ENCODE measurements at regions not wholly inside any gene's neighbourhood (a gene's known extent, or its start where the extent isn't known, plus 50 kb on each side); places are given as distances from the start of the nearest gene placed in this dataset.

DNA sequence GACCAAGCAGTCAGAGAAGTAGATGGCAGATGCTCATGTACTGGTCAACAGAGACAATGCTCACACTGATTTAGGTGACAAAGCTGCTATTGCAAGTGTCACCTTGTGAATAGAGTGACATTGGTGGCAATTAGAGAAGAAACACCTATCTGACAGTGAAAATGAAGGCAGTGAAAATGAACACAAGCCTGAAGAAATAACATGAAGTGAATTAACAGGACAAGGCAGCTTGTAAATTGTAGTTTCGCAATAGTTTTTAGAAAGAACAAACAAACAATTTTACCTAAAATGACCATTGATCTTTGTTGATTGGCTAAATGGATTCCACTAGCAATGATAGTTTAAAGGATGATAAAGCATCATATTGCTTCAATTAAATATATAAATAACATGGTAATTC, 1389.5 kb downstream of the PLA2G4A start:
- TF ChIP-seq, protein P1, sequence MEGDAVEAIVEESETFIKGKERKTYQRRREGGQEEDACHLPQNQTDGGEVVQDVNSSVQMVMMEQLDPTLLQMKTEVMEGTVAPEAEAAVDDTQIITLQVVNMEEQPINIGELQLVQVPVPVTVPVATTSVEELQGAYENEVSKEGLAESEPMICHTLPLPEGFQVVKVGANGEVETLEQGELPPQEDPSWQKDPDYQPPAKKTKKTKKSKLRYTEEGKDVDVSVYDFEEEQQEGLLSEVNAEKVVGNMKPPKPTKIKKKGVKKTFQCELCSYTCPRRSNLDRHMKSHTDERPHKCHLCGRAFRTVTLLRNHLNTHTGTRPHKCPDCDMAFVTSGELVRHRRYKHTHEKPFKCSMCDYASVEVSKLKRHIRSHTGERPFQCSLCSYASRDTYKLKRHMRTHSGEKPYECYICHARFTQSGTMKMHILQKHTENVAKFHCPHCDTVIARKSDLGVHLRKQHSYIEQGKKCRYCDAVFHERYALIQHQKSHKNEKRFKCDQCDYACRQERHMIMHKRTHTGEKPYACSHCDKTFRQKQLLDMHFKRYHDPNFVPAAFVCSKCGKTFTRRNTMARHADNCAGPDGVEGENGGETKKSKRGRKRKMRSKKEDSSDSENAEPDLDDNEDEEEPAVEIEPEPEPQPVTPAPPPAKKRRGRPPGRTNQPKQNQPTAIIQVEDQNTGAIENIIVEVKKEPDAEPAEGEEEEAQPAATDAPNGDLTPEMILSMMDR (IDR thresholded peaks at IDR 0.05; ENCODE audit: low read length), result no peak
- TF ChIP-seq EZH2 (IDR thresholded peaks at IDR 0.05; ENCODE audit: borderline replicate concordance, low read length), result no peak
